NT2/D1 (cell line): ENCODE measurements at regions not wholly inside any gene's neighbourhood (a gene's known extent, or its start where the extent isn't known, plus 50 kb on each side); places are given as distances from the start of the nearest gene placed in this dataset.

Source experiments
- SUZ12 ChIP-seq: IDR thresholded peaks from 2 replicates; pipeline ENCODE4 v1.6.1; 2011; ENCODE audit not compliant: insufficient read length, insufficient read depth; ENCODE audit errors: extremely low read depth
- YY1 ChIP-seq: IDR thresholded peaks from 2 replicates; pipeline ENCODE4 v1.6.1; 2011; ENCODE audit not compliant: insufficient read length, insufficient read depth
- ZNF274 ChIP-seq: IDR thresholded peaks from 2 replicates; pipeline ENCODE4 v1.6.1; 2011; ENCODE audit warnings: mild to moderate bottlenecking, low read depth, low read length

DNA sequence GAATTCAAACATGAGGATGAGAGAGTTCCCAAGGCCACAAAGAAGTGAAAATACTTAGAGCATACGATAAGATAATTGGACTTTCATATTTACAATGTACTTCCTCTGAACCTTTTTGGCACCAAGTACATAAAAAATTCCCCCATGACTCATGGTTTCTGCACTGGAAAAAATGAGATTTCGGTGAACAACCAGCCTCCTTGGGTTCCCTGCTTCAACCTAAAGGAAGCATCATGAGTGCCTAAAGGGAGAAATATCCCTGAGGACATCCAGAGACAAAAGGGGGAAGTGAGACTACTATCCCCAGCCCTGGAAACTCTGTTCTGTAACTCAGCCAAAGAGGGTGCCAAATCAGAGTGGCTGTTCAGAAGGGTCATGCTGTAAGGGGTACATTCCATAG, 562.7 kb upstream of the SLC39A10 start:
- TF ChIP-seq YY1 (no peak), ZNF274 (no peak), SUZ12 (no peak)
